ENCODE measurements at regions not wholly inside any gene's neighbourhood (a gene's known extent, or its start where the extent isn't known, plus 50 kb on each side); places are given as distances from the start of the nearest gene placed in this dataset.

- in situ Hi-C loops (cut with MboI; ENCODE audit: low pct_unique_long_range_greater_than_20kb, low sequenced_read_pairs, unreplicated experiment), result no loop called here
- DNase-seq (ENCODE audit: low spot score), result no peak
- no peak for TF ChIP-seq CTCF (IDR thresholded peaks at IDR 0.05; ENCODE audit: extremely low read depth, insufficient read depth, missing control alignments)
These were observed 497.6 kb downstream of the PRR32 start for GRCh38 chrX:127317159-127317558.

GRCh38 chrX:127324128-127324527, 504.6 kb downstream of the PRR32 start:
- DNase-seq (ENCODE audit: low spot score), result no peak
- TF ChIP-seq CTCF (IDR thresholded peaks at IDR 0.05; ENCODE audit: extremely low read depth, insufficient read depth, missing control alignments), result no peak
- in situ Hi-C loops (cut with MboI; ENCODE audit: low pct_unique_long_range_greater_than_20kb, low sequenced_read_pairs, unreplicated experiment), result no loop called here

Measured in GM13977 (cell line).